AG09319 (cell line): ENCODE measurements at regions not wholly inside any gene's neighbourhood (a gene's known extent, or its start where the extent isn't known, plus 50 kb on each side); places are given as distances from the start of the nearest gene placed in this dataset.
A peak's percentile ranks its signal among the peaks of the same experiment; 100 is the strongest.

Experiments used
- DNase-seq: peaks from one replicate; pipeline ENCODE4 v3.0.0-alpha.2; 2010; ENCODE audit warnings: low read depth; ENCODE audit errors: extremely low read depth
- TF ChIP-seq, protein P1 (sequence below): IDR thresholded peaks from 2 replicates; pipeline ENCODE4 v1.5.1; 2011; ENCODE audit warnings: low read depth, mild to moderate bottlenecking, inconsistent platforms, low read length, moderate library complexity

DNA sequence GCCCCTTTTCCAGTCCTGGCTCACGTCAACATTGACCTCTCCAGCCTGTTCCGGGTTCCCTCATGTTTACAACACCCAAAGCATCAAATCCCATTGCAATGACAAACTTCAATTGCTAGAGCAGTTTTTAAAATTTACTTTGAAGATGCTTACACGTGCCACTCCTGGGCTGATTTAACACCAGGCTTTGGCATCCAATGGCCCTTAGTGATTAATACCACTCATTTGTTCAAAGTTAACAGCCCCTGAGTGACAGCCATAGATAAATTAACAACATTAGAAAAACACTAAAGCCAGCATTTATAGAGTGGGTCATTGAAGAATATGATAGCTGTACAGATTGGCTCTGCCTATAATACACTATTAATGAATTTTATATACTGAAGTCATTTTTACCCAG lies 135.1 kb downstream of the PMP22 start:
- DNase-seq, result no peak

DNA sequence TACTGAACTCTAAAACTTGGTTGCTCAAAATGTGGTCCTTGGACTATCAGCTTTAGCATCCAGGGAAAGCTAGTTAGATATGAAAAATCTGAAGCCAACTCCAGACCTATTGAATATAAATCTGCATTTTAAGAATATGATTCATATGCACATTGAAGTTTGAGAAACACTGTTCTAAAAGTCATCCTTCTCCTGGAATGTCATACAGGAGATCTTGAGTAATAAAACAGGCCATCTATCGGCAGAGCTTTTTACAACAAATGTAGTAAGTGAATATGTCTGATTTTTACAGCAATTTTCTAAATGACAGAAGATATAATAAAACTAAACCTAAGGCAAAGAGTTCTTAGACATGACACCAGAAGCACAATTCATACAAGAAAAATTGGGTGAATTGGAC lies 140.4 kb downstream of the PMP22 start:
- DNase-seq, result no peak
- TF ChIP-seq, protein P1, sequence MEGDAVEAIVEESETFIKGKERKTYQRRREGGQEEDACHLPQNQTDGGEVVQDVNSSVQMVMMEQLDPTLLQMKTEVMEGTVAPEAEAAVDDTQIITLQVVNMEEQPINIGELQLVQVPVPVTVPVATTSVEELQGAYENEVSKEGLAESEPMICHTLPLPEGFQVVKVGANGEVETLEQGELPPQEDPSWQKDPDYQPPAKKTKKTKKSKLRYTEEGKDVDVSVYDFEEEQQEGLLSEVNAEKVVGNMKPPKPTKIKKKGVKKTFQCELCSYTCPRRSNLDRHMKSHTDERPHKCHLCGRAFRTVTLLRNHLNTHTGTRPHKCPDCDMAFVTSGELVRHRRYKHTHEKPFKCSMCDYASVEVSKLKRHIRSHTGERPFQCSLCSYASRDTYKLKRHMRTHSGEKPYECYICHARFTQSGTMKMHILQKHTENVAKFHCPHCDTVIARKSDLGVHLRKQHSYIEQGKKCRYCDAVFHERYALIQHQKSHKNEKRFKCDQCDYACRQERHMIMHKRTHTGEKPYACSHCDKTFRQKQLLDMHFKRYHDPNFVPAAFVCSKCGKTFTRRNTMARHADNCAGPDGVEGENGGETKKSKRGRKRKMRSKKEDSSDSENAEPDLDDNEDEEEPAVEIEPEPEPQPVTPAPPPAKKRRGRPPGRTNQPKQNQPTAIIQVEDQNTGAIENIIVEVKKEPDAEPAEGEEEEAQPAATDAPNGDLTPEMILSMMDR, result no peak

More for the DNA sequence above, 135.1 kb downstream of the PMP22 start:
- TF ChIP-seq, protein P1, result no peak

DNA sequence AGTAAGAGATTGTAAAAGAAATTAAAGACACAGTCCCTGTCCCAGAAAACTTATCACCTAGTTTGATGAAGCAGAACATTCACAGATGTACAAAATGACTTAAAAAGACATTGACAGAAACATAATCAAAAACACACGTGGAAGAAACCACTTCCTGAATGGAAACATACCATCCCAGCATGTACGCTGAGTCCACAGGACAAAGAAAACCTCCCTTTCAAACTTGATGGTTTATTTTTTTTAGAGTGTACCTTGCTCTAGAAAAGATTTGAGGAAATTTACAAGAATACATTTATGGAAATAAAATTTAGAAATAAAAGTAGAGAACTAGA lies 140.9 kb downstream of the PMP22 start:
- no peak for DNase-seq
- TF ChIP-seq, protein P1, result no peak

DNA sequence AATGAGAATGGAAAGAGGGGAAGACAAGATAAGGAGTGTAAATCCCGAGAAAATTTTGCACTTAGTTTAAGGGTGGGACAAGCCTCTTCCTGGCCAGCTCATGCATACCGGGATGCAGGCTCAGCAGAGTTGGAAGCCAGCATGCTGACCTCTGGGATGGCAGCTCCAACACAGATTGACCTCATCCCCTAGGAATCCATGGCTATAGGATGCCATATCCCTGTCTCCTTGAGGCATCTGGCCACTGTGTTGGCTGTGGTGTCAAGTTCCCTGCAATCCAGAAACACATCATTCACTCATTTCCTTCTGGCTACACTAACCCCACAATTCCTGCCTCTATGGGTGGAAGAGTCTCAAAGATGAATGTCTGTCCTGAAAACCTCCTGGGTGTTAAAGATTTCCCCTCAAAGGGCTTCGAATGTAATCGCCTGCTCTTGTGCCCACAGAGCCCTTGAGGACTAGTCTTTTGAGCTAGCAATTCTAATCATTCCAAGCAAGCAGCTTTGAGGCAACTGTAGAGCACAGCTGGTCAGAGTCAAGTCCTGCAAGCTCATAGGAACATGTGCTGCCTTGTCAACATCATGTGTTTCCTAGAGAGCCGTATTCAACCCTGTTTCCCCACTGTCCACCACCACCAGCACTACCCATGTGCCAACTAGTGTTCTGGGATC lies 141.4 kb downstream of the PMP22 start:
- TF ChIP-seq, protein P1, result no peak
- DNase-seq, result no peak

DNA sequence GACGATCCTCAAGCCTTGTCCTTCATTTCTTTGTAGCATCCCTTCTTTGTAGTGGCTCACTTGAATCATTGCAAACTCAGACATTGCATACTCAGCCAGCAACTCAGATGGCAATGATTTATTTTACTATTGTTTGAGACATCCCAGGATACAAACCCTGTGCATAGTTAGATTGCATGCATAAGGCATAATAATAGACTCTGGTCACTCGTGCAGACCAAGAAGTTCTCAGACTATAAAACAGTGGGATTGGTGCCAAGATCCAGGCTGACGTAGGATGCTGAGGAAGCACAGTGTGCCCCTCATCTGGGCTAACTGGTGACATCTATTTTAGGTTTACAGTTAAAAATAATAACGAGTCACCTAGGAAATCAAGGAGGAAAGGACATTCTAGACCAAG lies 142.3 kb downstream of the PMP22 start:
- no peak for DNase-seq
- TF ChIP-seq, protein P1, result no peak

DNA sequence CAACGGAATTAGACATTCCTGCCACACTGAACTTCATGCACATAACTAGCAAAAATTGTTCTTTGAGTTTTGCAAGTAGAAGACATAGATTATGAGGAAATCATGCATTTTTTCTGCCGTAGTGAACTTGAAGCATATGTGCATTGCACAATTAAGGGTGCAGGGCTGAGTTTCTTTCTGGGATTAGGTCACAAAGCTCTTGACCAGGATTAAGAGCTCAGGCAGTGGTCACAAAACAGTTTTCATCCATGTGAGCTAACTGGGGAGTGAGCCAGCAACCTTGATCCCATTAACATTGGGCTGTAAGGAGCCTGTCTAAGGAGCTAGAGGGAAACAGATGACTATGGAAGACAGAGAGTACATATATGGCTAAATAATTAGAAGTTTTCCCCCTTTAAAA lies 143.7 kb downstream of the PMP22 start:
- TF ChIP-seq, protein P1, result no peak
- peak; percentile 56 for DNase-seq

DNA sequence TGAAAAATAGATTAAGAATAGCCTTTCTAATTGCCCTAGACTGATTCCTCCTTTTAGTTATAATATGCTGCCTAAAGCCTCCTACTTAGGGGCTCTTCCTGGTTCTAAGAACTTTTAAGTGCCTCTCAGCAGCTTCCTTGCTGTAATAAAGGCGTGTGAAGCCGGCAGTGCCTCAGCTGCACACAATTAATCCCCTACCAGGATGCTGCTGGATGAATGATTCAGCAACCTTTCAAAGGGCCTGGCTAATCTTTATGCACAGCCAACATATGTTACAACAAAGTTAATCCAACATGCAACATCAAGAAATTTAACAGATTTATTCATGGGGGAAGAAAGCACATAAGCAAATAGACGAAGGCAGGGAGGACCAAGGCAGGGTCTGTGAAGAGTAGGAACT lies 145.2 kb downstream of the PMP22 start:
- TF ChIP-seq, protein P1, result no peak
- DNase-seq, result no peak
